SIG-M5 (cell line): ENCODE measurements at regions not wholly inside any gene's neighbourhood (a gene's known extent, or its start where the extent isn't known, plus 50 kb on each side); places are given as distances from the start of the nearest gene placed in this dataset.
"Not testable (repeated sequence)": the region's sequence is repeated elsewhere in the genome, so short reads cannot be mapped to it uniquely, and the experiment has no call there.

ENCODE experiments used
- DNase-seq: peaks from one replicate; lab custom pipeline; 2025; lab: John Stamatoyannopoulos, UW

GRCh38 chr7:65621580-65622201 is 248.0 kb downstream of the ZNF92 start:
- DNase-seq, result not testable (repeated sequence)

DNA sequence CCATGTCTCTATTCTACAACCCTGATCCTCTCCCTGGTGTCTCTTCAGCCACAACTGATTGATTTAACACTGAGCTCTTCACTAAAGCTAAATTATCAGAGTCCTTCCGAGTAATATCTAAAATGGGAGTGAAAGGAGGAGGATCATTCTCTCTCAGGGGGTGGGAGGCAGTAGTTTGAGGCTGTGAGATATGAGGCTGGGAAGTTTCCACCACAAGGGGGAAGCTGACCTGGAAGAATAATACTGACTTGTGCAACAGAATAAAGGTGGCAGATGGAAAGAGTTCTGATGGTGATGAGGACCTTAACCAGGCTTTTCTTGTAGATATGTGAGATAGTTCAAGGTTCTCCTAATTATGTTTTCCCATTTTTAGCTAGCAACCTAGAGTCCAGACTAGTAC is 241.6 kb upstream of the VKORC1L1 start:
- DNase-seq, result not testable (repeated sequence)

DNA sequence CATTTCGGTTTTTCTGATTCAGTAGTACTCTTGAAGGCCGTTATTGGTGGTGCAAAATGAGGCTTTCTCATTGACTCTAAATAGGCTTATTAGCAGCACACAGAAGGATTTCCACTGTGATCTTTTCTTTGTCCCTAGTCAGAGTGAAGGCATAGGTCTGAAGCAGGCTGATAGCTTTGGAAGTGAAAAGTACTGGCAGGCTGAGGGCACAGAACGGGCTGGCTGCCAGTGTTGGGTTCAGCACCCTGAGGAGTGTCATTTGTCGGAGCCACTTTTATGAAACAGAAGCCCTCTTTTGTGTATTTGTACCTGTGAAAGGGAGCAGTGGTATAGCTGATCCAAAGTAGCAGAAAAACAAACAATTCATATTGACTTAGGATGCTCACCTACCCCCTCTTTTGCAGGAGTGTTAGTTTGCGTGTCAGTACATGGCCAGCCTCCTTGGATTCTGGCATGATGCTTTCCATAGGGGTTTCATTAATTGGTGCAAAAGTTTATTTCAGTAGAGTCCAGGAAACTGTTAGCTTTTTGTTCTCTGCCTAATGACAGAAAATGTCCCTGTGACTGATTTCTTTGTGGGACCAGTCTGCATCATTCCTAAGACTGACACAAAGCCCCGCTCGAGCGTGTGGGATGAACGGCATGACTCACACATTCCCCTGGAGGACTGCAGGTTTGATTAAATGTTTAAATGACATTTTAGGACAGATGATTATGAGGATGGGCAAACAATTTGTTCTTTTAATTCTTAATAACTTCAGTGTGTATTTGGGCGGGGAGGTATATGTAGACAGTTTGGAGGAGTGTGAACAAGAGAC is 239.1 kb upstream of the VKORC1L1 start:
- DNase-seq, result not testable (repeated sequence)

DNA sequence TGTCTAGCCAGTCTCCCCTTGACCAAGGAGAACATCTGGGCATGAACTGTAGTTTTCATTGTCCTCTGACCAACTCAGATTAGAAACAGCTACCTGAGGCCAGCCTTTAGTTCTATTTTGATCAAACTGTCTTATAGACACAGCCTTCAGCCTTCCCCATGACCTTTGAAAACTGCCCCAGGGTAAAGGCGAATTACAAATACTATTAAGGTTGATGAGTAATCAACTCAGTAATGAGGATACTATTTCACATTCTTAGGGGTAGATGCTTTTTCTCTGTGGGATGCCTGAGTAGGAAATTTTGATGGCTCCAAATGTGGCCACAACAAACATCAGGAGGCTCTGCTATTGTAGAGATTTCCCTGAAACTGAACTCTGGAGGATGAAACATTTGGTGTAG is 234.0 kb upstream of the VKORC1L1 start:
- not testable (repeated sequence) for DNase-seq

- not testable (repeated sequence) for DNase-seq
Observed at GRCh38 chr7:65639717-65640116, 233.2 kb upstream of the VKORC1L1 start.

GRCh38 chr7:65643498-65643897 is 229.4 kb upstream of the VKORC1L1 start:
- not testable (repeated sequence) for DNase-seq

DNA sequence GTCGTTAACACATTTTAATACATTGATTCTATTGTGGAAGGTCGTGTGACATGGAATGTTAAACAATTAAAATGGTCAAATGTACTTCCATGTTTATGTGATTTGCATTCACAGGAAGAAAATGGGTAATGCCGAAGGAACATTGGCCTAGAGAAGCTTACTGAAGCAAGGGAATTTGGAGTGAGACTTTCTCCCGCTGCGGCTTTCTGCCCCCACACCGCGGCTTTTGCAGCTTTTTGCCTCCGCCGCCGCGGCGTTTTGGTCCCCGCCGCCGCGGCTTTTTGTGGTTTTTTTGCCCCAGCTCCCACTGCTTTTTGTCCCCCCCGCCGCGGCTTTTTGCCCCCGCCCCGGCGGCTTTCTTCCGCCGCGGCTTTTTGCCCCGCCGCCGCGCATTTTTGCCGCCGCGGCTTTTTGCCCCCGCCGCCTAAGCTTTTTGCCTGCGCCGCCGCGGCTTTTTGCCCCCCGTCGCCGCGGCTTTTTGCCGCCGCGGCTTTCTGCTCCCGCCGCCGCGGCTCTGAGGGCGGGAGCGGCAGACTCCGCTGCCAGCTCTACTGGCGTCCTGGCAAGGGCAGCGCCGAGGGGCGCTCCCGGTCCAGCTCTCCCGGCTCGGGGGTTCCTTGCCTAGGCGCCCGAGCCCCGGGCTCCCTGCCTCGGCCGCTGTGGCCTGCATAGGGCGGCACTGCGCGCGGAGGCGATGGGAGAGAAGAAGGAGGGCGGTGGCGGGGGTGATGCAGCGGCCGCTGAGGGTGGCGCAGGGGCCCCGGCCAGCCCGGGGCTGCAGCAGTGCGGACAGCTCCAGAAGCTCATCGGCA is 225.5 kb upstream of the VKORC1L1 start:
- DNase-seq, result not testable (repeated sequence)

DNA sequence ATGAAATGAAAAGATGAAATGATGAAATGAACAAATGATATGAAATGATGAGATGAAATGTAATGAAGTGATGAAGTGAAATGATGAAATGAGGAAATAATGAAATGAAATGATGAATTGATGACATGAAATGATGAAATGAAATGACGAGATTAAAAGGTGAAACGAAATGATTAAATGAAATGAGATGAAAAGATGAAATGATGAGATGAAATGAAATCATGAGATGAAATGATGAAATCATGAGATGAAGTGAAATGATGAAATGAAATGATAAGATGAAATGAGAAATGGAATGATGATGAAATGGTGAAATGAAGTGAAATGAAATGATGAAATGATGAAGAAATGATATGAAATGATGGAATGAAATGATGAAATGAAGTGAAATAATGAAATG is 221.7 kb upstream of the VKORC1L1 start:
- DNase-seq, result not testable (repeated sequence)

GRCh38 chr7:65651826-65652592 is 220.9 kb upstream of the VKORC1L1 start:
- not testable (repeated sequence) for DNase-seq

DNA sequence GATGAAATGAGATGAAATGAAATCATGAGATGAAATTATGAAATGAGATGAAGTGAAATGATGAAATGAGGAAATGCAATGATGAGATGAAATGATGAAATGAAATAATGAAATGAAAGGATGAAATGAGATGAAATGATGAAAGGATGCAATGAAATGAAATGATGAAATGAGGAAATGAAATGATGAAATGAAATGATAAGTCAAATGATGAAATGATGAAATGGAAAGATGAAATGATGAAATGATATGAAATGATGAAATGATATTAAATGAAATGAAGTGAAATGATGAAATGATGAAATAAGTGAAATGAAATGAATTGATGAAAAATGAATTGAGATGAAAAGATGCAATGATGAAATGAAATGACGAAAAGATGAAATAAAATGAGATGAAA is 220.2 kb upstream of the VKORC1L1 start:
- not testable (repeated sequence) for DNase-seq

- not testable (repeated sequence) for DNase-seq
Observed at GRCh38 chr7:65656494-65657188, 216.2 kb upstream of the VKORC1L1 start.

GRCh38 chr7:65683362-65683761 is 189.5 kb upstream of the VKORC1L1 start:
- not testable (repeated sequence) for DNase-seq

- not testable (repeated sequence) for DNase-seq
Observed at GRCh38 chr7:65699026-65699714, 173.7 kb upstream of the VKORC1L1 start.

- not testable (repeated sequence) for DNase-seq
Observed at GRCh38 chr7:65699715-65700356, 173.0 kb upstream of the VKORC1L1 start.

- DNase-seq, result not testable (repeated sequence)
Observed at GRCh38 chr7:65719123-65719798, 153.6 kb upstream of the VKORC1L1 start.

- no peak for DNase-seq
Observed at GRCh38 chr7:65722361-65722792, 150.5 kb upstream of the VKORC1L1 start.

- DNase-seq, result not testable (repeated sequence)
Observed at GRCh38 chr7:65727182-65727581, 145.7 kb upstream of the VKORC1L1 start.

GRCh38 chr7:65731129-65731528 is 141.7 kb upstream of the VKORC1L1 start:
- DNase-seq, result no peak

- DNase-seq, result no peak
Observed at GRCh38 chr7:65731562-65732035, 141.3 kb upstream of the VKORC1L1 start.
